GM10248 (cell line): ENCODE measurements at regions not wholly inside any gene's neighbourhood (a gene's known extent, or its start where the extent isn't known, plus 50 kb on each side); places are given as distances from the start of the nearest gene placed in this dataset.

ENCODE experiments used
- CTCF ChIA-PET: fragments of 300-600 bp; sonication (Branson Sonifier 250); formaldehyde crosslinking; extraction: SDS; loops from one replicate; lab custom pipeline; 2021; ENCODE audit warnings: antibody characterized with exemption; lab: Yijun Ruan, JAX
- POLR2A ChIA-PET: fragments of 350-650 bp; sonication (Branson Sonifier 250); formaldehyde crosslinking; extraction: SDS; loops from one replicate; lab custom pipeline; 2020; ENCODE audit warnings: antibody characterized with exemption; lab: Yijun Ruan, JAX
- DNase-seq: peaks from one replicate; pipeline ENCODE4 v3.0.0; 2012; ENCODE audit errors: extremely low spot score
- TF ChIP-seq, protein P1 (sequence below): IDR thresholded peaks from 2 replicates; pipeline ENCODE4 v1.5.1; 2012; ENCODE audit warnings: mild to moderate bottlenecking, low read depth; ENCODE audit errors: extremely low read depth, missing control alignments, control extremely low read depth

GRCh38 chr20:24836661-24837299 lies 112.3 kb upstream of the CST7 start:
- no peak for DNase-seq
- POLR2A ChIA-PET = no interaction called here
- CTCF ChIA-PET = no interaction called here
- TF ChIP-seq, protein P1, sequence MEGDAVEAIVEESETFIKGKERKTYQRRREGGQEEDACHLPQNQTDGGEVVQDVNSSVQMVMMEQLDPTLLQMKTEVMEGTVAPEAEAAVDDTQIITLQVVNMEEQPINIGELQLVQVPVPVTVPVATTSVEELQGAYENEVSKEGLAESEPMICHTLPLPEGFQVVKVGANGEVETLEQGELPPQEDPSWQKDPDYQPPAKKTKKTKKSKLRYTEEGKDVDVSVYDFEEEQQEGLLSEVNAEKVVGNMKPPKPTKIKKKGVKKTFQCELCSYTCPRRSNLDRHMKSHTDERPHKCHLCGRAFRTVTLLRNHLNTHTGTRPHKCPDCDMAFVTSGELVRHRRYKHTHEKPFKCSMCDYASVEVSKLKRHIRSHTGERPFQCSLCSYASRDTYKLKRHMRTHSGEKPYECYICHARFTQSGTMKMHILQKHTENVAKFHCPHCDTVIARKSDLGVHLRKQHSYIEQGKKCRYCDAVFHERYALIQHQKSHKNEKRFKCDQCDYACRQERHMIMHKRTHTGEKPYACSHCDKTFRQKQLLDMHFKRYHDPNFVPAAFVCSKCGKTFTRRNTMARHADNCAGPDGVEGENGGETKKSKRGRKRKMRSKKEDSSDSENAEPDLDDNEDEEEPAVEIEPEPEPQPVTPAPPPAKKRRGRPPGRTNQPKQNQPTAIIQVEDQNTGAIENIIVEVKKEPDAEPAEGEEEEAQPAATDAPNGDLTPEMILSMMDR = no peak

GRCh38 chr20:24837781-24838450 lies 111.2 kb upstream of the CST7 start:
- POLR2A ChIA-PET = no interaction called here
- no peak for DNase-seq

GRCh38 chr20:24838546-24839535 lies 110.2 kb upstream of the CST7 start:
- TF ChIP-seq, protein P1 = no peak

More at GRCh38 chr20:24837781-24838450, 111.2 kb upstream of the CST7 start:
- TF ChIP-seq, protein P1 = no peak
- CTCF ChIA-PET = interaction anchor here (0.9 to 1.2 kb wide), 3 partner anchors 9 to 80 kb away, joined by 3 read pairs; no protein-coding TSS in a partner anchor

DNA sequence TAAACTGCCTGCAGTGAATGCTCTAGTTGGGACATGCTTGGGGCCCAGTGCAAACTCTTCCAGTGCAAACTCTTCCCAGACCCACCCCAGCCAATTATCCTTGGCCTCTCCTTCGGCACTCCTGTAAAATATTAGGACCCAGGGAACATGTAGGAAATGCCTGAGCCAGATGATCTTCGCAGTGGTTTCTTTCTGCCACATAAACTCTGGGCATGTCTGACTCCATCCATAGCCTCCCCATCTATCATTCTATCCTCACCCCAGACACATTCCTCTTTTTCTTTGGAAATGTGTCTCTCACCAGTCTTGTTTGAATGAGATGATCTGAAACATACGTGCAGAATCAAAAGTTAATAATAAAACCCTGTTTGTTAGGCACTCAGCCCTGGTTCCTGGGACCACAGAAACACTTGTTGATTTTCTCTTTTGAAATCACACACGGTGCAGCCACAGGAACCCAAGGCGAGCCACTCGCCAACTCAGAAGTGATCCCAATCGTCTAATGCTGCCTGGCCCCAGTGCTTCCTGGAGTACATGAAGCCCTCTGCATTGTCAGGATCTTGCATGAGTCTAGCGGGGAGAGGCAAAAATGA lies 108.9 kb upstream of the CST7 start:
- no peak for DNase-seq
- POLR2A ChIA-PET = no interaction called here
- CTCF ChIA-PET = no interaction called here
- TF ChIP-seq, protein P1 = no peak

More at GRCh38 chr20:24838546-24839535, 110.2 kb upstream of the CST7 start:
- ChIA-PET POLR2A (no interaction called here), CTCF (interaction anchor here (1.0 to 1.2 kb wide), 2 partner anchors 9 to 78 kb away, joined by 3 read pairs; no protein-coding TSS in a partner anchor)
- DNase-seq = no peak

- DNase-seq = no peak
- TF ChIP-seq, protein P1 = no peak
- ChIA-PET CTCF (interaction anchor here (1.1 to 1.3 kb wide), 3 partner anchors 9 to 88 kb away, joined by 3 to 4 read pairs (median 4); no protein-coding TSS in a partner anchor), POLR2A (no interaction called here)
These were observed 106.7 kb upstream of the CST7 start for GRCh38 chr20:24842274-24842917.
